Liver (tissue), 8 donors: ENCODE measurements at regions not wholly inside any gene's neighbourhood (a gene's known extent, or its start where the extent isn't known, plus 50 kb on each side); places are given as distances from the start of the nearest gene placed in this dataset.

Experiments
- DNase-seq: peaks from one replicate; pipeline ENCODE4 v3.0.0-alpha.2; 2017; ENCODE audit warnings: low spot score
- H3K27ac ChIP-seq, 2 donors: one replicate each; pipeline ENCODE4 v1.7.0; 2013; ENCODE audit warnings: inconsistent platforms in 2 of 2, low read length in 2 of 2, control low read depth in 1 of 2, low read depth in 1 of 2, mild to moderate bottlenecking in 1 of 2
- H3K27me3 ChIP-seq, 4 donors: one replicate each; pipeline versions ENCODE4 v1.6.1 to v1.7.0; 2013; ENCODE audit warnings: low read length in 3 of 4, inconsistent platforms in 1 of 4, mild to moderate bottlenecking in 1 of 4, moderate library complexity in 1 of 4; ENCODE audit not compliant: control insufficient read depth in 4 of 4, insufficient read depth in 4 of 4
- H3K36me3 ChIP-seq, 4 donors: one replicate each; pipeline versions ENCODE4 v1.6.1 to v1.7.0; 2013; ENCODE audit warnings: low read length in 3 of 4, mild to moderate bottlenecking in 3 of 4, low read depth in 1 of 4, moderate library complexity in 1 of 4; ENCODE audit not compliant: control insufficient read depth in 4 of 4, insufficient read depth in 3 of 4
- H3K4me1 ChIP-seq, 4 donors: one replicate each; pipeline versions ENCODE4 v1.6.1 to v1.7.0; 2013; ENCODE audit warnings: low read length in 3 of 4, mild to moderate bottlenecking in 3 of 4, moderate library complexity in 1 of 4; ENCODE audit not compliant: control insufficient read depth in 4 of 4, insufficient read depth in 4 of 4
- H3K4me3 ChIP-seq, 3 donors: one replicate each; pipeline versions ENCODE4 v1.6.1 to v1.7.0; 2013; ENCODE audit warnings: low read length in 3 of 3, control low read depth in 1 of 3, low read depth in 1 of 3, mild to moderate bottlenecking in 1 of 3
- H3K9ac ChIP-seq, 2 donors: one replicate each; pipeline ENCODE4 v1.7.0; 2013; ENCODE audit warnings: low read length in 2 of 2, mild to moderate bottlenecking in 2 of 2, moderate library complexity in 2 of 2, control low read depth in 1 of 2, low read depth in 1 of 2
- H3K9me3 ChIP-seq, 4 donors: one replicate each; pipeline versions ENCODE4 v1.6.1 to v1.7.0; 2013; ENCODE audit warnings: low read length in 3 of 4; ENCODE audit not compliant: control insufficient read depth in 4 of 4
- ATF3 ChIP-seq: IDR thresholded peaks from 2 replicates; pipeline ENCODE4 v1.6.1; 2016; ENCODE audit warnings: antibody characterized with exemption
- EGR1 ChIP-seq, 2 donors: IDR thresholded peaks; 2 replicates each; pipeline ENCODE4 v1.6.1; 2016 to 2018; ENCODE audit warnings: antibody characterized with exemption in 2 of 2, low read depth in 2 of 2
- FOXA1 ChIP-seq: IDR thresholded peaks from 2 replicates; pipeline ENCODE4 v1.6.1; 2016; ENCODE audit warnings: antibody characterized with exemption
- GABPA ChIP-seq, 2 donors: IDR thresholded peaks in 1 of 2; conservative IDR thresholded peaks in 1 of 2; 2 replicates each; pipeline ENCODE4 v1.6.1; 2016; ENCODE audit warnings: antibody characterized with exemption in 2 of 2, mild to moderate bottlenecking in 1 of 2, moderate library complexity in 1 of 2
- HNF4G ChIP-seq: IDR thresholded peaks from 2 replicates; pipeline ENCODE4 v1.6.1; 2016; ENCODE audit warnings: antibody characterized with exemption
- JUND ChIP-seq, 2 donors: IDR thresholded peaks; 2 replicates each; pipeline ENCODE4 v1.6.1; 2016; ENCODE audit warnings: antibody characterized with exemption in 2 of 2
- NR2F2 ChIP-seq: IDR thresholded peaks from 2 replicates; pipeline ENCODE4 v1.6.1; 2016; ENCODE audit warnings: antibody characterized with exemption
- REST ChIP-seq: IDR thresholded peaks from 2 replicates; pipeline ENCODE4 v1.6.1; 2016; ENCODE audit warnings: antibody characterized with exemption, mild to moderate bottlenecking
- RXRA ChIP-seq, 2 donors: IDR thresholded peaks; 2 replicates each; pipeline ENCODE4 v1.6.1; 2017 to 2018; ENCODE audit warnings: antibody characterized with exemption in 2 of 2, mild to moderate bottlenecking in 1 of 2
- TAF1 ChIP-seq: conservative IDR thresholded peaks from 2 replicates; pipeline ENCODE4 v1.6.1; 2016; ENCODE audit warnings: antibody characterized with exemption, mild to moderate bottlenecking
- YY1 ChIP-seq: IDR thresholded peaks from 2 replicates; pipeline ENCODE4 v1.6.1; 2016; ENCODE audit warnings: antibody characterized with exemption, mild to moderate bottlenecking
- WGBS: extraction: QIAGEN DNeasy Blood & Tissue Kit; methylation state at CpG from one replicate; pipeline ENCODE4 v1.1.7; 2013; 5-methylcytosine and 5-hydroxymethylcytosine counted together
- TF ChIP-seq, protein P1 (sequence below): fragments of 150-350 bp; IDR thresholded peaks from 2 replicates; pipeline ENCODE4 v1.5.1; 2017; ENCODE audit warnings: improper control_type of control experiment, low read depth, low read length; ENCODE audit not compliant: missing input control
- TF ChIP-seq, protein P2 (sequence below): IDR thresholded peaks from 2 replicates; pipeline ENCODE4 v1.6.1; 2016; ENCODE audit warnings: antibody characterized with exemption
- donor health status: healthy.
- donor health status: healthy.
- donor health status: healthy.
- donor health status: healthy.
- donor health status: healthy.

DNA sequence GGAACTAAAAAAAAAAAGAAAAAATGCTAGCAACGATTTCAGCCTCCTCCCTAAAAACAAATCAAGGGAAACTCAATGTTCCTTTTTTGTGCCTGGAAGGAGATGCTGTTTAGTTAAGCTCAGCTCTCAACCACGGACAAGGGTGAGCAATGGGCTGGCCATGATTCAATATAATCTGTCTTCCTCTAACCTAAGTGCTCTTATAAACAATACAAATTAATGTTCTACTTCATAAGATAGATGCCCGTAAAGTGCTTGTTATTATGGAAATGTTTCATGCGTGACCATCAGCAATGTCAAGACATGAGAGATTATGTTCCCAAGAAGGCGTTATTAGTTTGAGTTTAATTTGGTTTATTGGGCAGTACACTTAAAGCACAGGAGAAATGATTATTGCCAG lies 320.3 kb downstream of the SFMBT2 start:
- 73% methylated on average over 5 of the region's 5 CpGs for WGBS
- H3K27me3 ChIP-seq, result peaks cover 0 to 3% (median 0%) of the 10 kb centered on the region in 4 donors
- H3K9ac ChIP-seq, result no peak overlapping the region
- H3K4me3 ChIP-seq, result no peak overlapping the region
- DNase-seq, result no peak
- no peaks in the 10 kb centered on the region for H3K4me1 ChIP-seq
- no peak overlapping the region for H3K27ac ChIP-seq
- TF ChIP-seq GABPA (IDR thresholded peaks at IDR 0.05 in 1 of 2, conservative IDR thresholded peaks at IDR 0.05 in 1 of 2) (no peak), ATF3 (no peak)
- no peaks in the 10 kb centered on the region for H3K36me3 ChIP-seq
- no peaks in the 10 kb centered on the region for H3K9me3 ChIP-seq

DNA sequence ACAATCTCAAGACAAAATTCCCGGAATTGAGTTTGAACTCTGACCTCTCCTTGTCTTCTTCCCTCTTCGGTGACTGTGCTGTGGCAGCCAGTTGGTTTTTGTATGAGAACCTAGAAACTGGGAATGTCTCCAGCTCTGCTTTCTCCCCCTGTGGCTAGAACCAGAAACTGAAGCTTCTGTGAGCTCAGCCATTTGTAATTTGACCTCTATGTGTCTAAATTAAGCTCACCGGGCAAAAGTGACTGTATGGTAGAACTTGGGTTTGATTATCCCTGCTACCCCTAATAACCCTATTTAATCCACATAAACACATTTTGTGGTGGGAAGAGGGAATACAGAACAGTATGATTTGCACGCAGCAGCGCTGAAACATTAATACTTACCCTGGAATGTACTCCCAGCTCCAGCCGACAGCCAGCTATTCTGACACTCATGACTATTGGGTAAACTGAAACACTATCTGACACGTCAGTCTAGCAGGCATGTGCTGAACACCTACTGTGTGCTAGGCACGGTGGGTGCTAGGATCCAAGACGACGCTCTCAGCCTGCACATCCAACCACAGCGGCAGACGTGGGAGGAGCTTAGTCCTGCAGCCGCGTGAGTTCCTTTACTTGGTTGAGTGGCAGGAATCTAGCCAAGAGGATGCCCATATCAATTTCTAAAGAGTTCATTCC lies 324.8 kb downstream of the SFMBT2 start:
- Histone ChIP-seq H3K9me3 (no peaks in the 10 kb centered on the region), H3K4me1 (no peaks in the 10 kb centered on the region), H3K4me3 (no peak overlapping the region), H3K27ac (peak overlapping the region; percentile 29 to 42), H3K36me3 (no peaks in the 10 kb centered on the region), H3K9ac (no peak overlapping the region), H3K27me3 (peaks cover 0 to 3% (median 0%) of the 10 kb centered on the region in 4 donors)
- no peak for TF ChIP-seq JUND (IDR thresholded peaks at IDR 0.05)
- TF ChIP-seq NR2F2, result peak; percentile 80
- no peak for TF ChIP-seq RXRA (IDR thresholded peaks at IDR 0.05)
- TF ChIP-seq, protein P1, sequence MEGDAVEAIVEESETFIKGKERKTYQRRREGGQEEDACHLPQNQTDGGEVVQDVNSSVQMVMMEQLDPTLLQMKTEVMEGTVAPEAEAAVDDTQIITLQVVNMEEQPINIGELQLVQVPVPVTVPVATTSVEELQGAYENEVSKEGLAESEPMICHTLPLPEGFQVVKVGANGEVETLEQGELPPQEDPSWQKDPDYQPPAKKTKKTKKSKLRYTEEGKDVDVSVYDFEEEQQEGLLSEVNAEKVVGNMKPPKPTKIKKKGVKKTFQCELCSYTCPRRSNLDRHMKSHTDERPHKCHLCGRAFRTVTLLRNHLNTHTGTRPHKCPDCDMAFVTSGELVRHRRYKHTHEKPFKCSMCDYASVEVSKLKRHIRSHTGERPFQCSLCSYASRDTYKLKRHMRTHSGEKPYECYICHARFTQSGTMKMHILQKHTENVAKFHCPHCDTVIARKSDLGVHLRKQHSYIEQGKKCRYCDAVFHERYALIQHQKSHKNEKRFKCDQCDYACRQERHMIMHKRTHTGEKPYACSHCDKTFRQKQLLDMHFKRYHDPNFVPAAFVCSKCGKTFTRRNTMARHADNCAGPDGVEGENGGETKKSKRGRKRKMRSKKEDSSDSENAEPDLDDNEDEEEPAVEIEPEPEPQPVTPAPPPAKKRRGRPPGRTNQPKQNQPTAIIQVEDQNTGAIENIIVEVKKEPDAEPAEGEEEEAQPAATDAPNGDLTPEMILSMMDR, result no peak
- no peak for TF ChIP-seq REST
- DNase-seq, result no peak
- WGBS, result 66% methylated on average over 14 of the region's 14 CpGs

GRCh38 chr10:7085147-7085912 lies 325.5 kb downstream of the SFMBT2 start:
- Histone ChIP-seq H3K9ac (no peak overlapping the region), H3K27me3 (no peaks in the 10 kb centered on the region), H3K27ac (peak overlapping the region in 1 of 2 donors; percentile 29), H3K4me3 (no peak overlapping the region), H3K9me3 (no peaks in the 10 kb centered on the region), H3K36me3 (no peaks in the 10 kb centered on the region), H3K4me1 (no peaks in the 10 kb centered on the region)
- no peak for DNase-seq
- 67% methylated on average over 10 of the region's 10 CpGs for WGBS
- TF ChIP-seq, protein P2, sequence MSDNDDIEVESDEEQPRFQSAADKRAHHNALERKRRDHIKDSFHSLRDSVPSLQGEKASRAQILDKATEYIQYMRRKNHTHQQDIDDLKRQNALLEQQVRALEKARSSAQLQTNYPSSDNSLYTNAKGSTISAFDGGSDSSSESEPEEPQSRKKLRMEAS, result no peak
- TF ChIP-seq FOXA1 (no peak), GABPA (IDR thresholded peaks at IDR 0.05 in 1 of 2, conservative IDR thresholded peaks at IDR 0.05 in 1 of 2) (no peak), HNF4G (no peak), YY1 (no peak), REST (no peak), TAF1 (no peak), JUND (IDR thresholded peaks at IDR 0.05) (no peak), EGR1 (IDR thresholded peaks at IDR 0.05; ENCODE audit: low read depth in 2 of 2) (no peak)
- TF ChIP-seq, protein P1, result no peak
